HepG2 (cell line): ENCODE measurements at regions not wholly inside any gene's neighbourhood (a gene's known extent, or its start where the extent isn't known, plus 50 kb on each side); places are given as distances from the start of the nearest gene placed in this dataset.

Source experiments
- HDAC2 ChIP-seq: sonication (generic); formaldehyde crosslinking; IDR thresholded peaks from 2 replicates; pipeline ENCODE4 v1.4.0; 2020; ENCODE audit warnings: missing genetic modification reagents
- JUNB ChIP-seq: sonication (generic); formaldehyde crosslinking; IDR thresholded peaks from 2 replicates; pipeline ENCODE4 v1.8.0; 2022; ENCODE audit warnings: missing genetic modification reagents, mild to moderate bottlenecking, borderline replicate concordance
- PCBP2 ChIP-seq: fragments of 200-400 bp; formaldehyde crosslinking; optimal IDR thresholded peaks from 2 replicates; pipeline ENCODE3; 2018; ENCODE audit warnings: low read length, low read depth; ENCODE audit not compliant: poor library complexity, severe bottlenecking
- POLR2A ChIP-seq, 2 experiments: IDR thresholded peaks; 2 replicates each; pipeline ENCODE4 v1.6.1; 2011; ENCODE audit warnings: low read depth in 2 of 2, low read length in 2 of 2, mild to moderate bottlenecking in 1 of 2, moderate library complexity in 1 of 2; ENCODE audit not compliant: insufficient read depth in 1 of 2
- RARG ChIP-seq: sonication (generic); formaldehyde crosslinking; IDR thresholded peaks from 2 replicates; pipeline ENCODE4 v1.4.0; 2020; ENCODE audit warnings: low read depth, mild to moderate bottlenecking, missing genetic modification reagents
- SOX13 ChIP-seq, 3 experiments: fragments of 450-650 bp in 1 of 3; sonication (generic) in 1 of 3; formaldehyde crosslinking in 1 of 3; IDR thresholded peaks in 2 of 3; conservative IDR thresholded peaks in 1 of 3; 2 replicates each; pipeline versions ENCODE4 v1.5.0 to v1.6.1; 2016 to 2020; ENCODE audit warnings: antibody characterized with exemption in 1 of 3, mild to moderate bottlenecking in 1 of 3, missing compliant biosample characterization in 1 of 3, missing genetic modification reagents in 1 of 3, moderate library complexity in 1 of 3
- YY1 ChIP-seq: IDR thresholded peaks from 2 replicates; pipeline ENCODE4 v1.6.1; 2011; ENCODE audit warnings: low read length, low read depth, moderate library complexity, mild to moderate bottlenecking; ENCODE audit not compliant: insufficient read depth, insufficient replicate concordance
- ZC3H4 ChIP-seq: sonication (generic); formaldehyde crosslinking; IDR thresholded peaks from 2 replicates; pipeline ENCODE4 v1.4.0; 2020; ENCODE audit warnings: missing genetic modification reagents, borderline replicate concordance
- TF ChIP-seq, protein P1 (sequence below), 2 experiments: IDR thresholded peaks; 2 replicates each; pipeline ENCODE4 v1.6.1; 2011 to 2012; ENCODE audit warnings: low read length in 2 of 2, borderline replicate concordance in 1 of 2, low read depth in 1 of 2, mild to moderate bottlenecking in 1 of 2, moderate library complexity in 1 of 2
- TF ChIP-seq, protein P2 (sequence below): sonication (generic); formaldehyde crosslinking; IDR thresholded peaks from 2 replicates; pipeline ENCODE4 v1.4.0; 2020; ENCODE audit warnings: missing genetic modification reagents

DNA sequence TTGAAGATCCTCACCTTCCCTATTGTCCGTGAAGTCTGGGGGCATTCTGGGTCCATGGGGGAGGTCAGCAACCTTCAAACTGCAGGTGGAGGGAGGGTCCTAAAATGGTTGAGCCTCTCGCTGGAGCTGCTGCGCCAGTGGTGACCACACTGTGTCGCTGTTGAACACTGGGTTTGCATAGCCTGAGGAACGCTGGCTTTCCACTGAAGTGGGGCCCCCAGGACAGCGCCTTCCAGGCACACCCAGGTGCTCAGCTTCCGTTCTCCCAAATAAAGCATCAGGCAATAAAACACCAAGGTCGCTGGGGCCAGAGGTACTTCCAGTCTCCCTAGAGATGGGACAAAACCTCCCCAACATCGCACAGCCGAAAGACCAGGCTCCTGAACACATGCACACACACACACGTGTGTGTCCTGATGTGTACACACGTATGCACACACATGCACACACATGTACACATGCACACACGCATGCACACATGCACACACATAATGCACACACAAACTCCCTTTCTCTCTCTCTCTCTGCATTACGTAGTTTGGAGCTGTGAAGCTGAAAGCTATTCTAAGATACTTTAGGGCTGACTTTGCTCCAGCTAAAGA is 120.6 kb downstream of the IRF8 start:
- TF ChIP-seq ZC3H4 (CRISPR knock-in tag) (no peak), JUNB (CRISPR knock-in tag) (no peak), POLR2A (IDR thresholded peaks at IDR 0.05; ENCODE audit: insufficient read depth in 1 of 2, low read depth in 2 of 2, low read length in 2 of 2) (no peak), HDAC2 (CRISPR knock-in tag) (no peak), PCBP2 (no peak), YY1 (no peak), SOX13 (IDR thresholded peaks at IDR 0.05) (no peak), SOX13 (CRISPR knock-in tag; conservative IDR thresholded peaks at IDR 0.05 in 1 of 2, IDR thresholded peaks at IDR 0.05 in 1 of 2) (no peak), RARG (CRISPR knock-in tag) (no peak)
- TF ChIP-seq, protein P1, sequence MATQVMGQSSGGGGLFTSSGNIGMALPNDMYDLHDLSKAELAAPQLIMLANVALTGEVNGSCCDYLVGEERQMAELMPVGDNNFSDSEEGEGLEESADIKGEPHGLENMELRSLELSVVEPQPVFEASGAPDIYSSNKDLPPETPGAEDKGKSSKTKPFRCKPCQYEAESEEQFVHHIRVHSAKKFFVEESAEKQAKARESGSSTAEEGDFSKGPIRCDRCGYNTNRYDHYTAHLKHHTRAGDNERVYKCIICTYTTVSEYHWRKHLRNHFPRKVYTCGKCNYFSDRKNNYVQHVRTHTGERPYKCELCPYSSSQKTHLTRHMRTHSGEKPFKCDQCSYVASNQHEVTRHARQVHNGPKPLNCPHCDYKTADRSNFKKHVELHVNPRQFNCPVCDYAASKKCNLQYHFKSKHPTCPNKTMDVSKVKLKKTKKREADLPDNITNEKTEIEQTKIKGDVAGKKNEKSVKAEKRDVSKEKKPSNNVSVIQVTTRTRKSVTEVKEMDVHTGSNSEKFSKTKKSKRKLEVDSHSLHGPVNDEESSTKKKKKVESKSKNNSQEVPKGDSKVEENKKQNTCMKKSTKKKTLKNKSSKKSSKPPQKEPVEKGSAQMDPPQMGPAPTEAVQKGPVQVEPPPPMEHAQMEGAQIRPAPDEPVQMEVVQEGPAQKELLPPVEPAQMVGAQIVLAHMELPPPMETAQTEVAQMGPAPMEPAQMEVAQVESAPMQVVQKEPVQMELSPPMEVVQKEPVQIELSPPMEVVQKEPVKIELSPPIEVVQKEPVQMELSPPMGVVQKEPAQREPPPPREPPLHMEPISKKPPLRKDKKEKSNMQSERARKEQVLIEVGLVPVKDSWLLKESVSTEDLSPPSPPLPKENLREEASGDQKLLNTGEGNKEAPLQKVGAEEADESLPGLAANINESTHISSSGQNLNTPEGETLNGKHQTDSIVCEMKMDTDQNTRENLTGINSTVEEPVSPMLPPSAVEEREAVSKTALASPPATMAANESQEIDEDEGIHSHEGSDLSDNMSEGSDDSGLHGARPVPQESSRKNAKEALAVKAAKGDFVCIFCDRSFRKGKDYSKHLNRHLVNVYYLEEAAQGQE (IDR thresholded peaks at IDR 0.05; ENCODE audit: borderline replicate concordance in 1 of 2, low read depth in 1 of 2, low read length in 2 of 2) = no peak
- TF ChIP-seq, protein P2, sequence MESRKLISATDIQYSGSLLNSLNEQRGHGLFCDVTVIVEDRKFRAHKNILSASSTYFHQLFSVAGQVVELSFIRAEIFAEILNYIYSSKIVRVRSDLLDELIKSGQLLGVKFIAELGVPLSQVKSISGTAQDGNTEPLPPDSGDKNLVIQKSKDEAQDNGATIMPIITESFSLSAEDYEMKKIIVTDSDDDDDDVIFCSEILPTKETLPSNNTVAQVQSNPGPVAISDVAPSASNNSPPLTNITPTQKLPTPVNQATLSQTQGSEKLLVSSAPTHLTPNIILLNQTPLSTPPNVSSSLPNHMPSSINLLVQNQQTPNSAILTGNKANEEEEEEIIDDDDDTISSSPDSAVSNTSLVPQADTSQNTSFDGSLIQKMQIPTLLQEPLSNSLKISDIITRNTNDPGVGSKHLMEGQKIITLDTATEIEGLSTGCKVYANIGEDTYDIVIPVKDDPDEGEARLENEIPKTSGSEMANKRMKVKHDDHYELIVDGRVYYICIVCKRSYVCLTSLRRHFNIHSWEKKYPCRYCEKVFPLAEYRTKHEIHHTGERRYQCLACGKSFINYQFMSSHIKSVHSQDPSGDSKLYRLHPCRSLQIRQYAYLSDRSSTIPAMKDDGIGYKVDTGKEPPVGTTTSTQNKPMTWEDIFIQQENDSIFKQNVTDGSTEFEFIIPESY (CRISPR knock-in tag) = no peak
